ENCODE measurements at regions not wholly inside any gene's neighbourhood (a gene's known extent, or its start where the extent isn't known, plus 50 kb on each side); places are given as distances from the start of the nearest gene placed in this dataset.
A peak's percentile ranks its signal among the peaks of the same experiment; 100 is the strongest.

GRCh38 chr11:131228378-131228777 lies 142.0 kb upstream of the NTM start:
- DNase-seq (ENCODE audit: low spot score) (no peak), ATAC-seq (no peak)

GRCh38 chr11:131229221-131229620 lies 141.2 kb upstream of the NTM start:
- ATAC-seq: no peak

DNA sequence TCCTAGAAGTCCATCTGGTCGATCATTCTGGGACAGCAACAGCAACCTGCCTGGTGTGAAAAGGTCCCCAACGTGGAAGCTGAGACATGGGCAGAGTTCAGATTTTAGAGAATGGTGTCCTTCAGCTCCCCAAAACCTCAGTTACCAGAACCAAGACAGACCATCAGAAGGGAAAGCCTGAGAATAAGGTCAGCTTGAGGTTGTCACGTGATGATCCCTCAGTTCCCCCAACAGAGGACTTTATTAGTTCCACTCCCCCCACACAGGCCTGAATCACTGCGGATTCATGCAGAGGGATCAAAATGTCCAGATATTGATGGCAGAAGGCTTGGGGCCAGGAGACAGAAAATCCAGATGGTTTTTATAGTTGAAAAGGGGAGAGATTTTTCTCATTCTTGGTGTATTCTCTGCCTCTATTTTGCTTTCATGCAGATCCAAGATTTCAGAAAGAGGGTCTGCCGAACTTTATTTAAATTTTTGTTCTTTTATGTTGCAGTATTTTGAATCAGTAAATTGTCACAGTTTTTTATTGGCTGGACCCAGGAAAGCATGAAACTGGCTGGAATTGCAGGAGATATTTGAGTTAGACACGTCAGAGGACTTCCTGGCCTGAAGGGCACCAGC lies 139.0 kb upstream of the NTM start:
- no peak for DNase-seq (ENCODE audit: low spot score)
- ATAC-seq: no peak

More at GRCh38 chr11:131229221-131229620, 141.2 kb upstream of the NTM start:
- DNase-seq (ENCODE audit: low spot score): no peak

DNA sequence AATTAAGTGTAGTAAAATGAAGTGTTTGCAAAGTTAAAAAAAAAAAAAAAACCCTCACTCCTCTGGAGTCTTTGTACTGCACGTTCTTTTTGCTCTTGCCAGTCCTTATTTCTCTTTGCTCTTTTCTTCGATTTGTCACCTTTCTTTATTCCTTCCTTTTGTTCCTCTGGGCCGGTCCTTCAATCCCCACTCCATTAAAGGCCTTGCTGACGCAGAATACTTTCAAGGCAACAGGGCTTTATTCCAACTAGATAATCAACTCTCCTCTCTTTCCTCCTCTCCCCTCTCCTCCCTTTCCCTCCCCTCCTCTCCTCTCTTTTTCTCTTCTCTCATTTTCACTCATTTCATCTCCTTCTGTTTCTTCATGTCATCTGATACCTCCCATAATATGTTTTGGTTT lies 138.2 kb upstream of the NTM start:
- ATAC-seq (no peak), DNase-seq (ENCODE audit: low spot score) (no peak)

DNA sequence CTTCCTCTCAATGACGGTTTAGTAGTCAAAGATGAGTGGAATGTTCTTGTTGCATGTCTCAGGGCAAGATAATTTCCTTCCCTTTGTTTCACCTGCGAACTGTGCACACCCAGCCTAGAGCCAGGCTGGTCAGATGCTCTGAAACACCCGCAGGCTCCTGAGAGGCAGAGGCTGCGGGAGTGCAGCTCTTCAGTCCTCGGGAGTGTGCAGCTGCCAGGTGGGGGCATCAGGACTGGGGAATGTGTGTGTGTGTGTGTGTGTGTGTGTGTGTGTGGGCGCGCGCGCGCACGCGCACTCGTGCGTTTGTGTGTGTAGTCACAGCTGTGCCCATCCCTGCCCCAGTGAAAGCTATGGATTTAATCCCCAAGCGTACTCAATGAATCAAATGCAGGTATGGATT lies 136.2 kb upstream of the NTM start:
- ATAC-seq (no peak), DNase-seq (ENCODE audit: low spot score) (no peak)

DNA sequence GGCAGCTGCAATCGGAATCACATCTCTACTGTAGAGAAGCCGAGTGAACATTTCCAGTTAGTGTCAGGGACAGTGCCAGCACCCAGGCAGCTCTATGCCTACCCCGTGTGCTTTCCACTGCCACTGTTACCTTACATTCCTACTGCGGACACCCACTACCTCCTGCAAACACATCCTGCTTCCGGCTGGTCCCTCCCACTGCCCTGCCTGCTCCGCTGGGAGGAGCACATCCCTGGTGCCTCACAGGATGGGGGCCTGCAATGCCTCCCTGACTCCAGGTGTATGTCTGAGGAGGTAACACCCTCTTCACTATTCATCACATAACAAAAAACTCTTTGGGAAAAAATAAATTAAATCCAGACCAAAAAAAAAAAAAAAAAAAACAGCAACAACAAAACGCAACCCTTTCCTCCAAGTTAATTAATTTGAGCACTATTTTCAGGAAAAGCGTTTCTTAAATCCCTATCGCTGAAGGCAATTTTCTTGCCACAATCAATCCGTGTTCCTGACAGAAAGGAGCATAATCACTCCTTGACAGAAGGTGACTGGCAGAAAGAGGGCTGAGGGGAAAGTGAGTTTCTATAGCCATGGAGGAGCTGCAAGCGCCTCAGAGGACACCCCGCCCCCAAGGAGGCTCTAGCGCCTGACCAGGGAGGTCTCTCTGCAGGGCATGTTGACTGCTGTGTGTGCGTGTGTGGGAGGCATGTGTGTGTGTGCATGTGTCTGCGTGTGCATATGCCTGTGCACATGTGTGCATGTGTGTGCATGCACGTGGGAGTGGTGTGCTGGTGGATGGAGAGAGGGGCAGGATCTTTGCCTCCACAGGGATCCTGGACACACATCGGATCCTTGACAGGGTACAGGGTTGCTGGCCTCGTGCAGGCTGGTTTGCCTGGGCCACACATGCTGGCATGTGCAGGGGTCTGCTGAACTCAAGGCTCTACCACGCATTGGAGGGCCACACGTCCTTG lies 134.8 kb upstream of the NTM start:
- no peak for ATAC-seq
- DNase-seq (ENCODE audit: low spot score): no peak

- ATAC-seq (no peak), DNase-seq (ENCODE audit: low spot score) (no peak)
Observed at GRCh38 chr11:131240421-131240820, 130.0 kb upstream of the NTM start.

GRCh38 chr11:131242476-131243000 lies 127.9 kb upstream of the NTM start:
- DNase-seq (ENCODE audit: low spot score) (no peak), ATAC-seq (no peak)

DNA sequence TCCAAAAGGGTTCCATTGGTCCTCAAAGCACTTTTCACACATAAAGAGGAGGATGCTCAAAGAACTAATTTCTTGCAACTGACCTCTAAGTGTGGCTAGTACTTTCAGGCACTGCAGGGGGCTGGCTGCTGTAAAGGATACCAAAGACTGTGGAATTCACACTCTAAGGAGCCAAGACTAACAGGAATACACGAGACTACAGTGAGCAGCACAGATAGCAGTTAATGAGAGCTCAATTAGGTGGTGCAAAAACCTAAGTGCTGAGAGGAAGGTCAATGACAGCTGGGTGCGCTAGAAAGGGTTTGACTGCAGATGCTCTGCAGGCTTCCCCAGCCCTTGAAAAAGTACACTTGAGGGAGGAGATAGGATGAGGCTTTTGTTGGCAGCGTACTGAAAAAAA lies 124.3 kb upstream of the NTM start:
- ATAC-seq (no peak), DNase-seq (ENCODE audit: low spot score) (no peak)

DNA sequence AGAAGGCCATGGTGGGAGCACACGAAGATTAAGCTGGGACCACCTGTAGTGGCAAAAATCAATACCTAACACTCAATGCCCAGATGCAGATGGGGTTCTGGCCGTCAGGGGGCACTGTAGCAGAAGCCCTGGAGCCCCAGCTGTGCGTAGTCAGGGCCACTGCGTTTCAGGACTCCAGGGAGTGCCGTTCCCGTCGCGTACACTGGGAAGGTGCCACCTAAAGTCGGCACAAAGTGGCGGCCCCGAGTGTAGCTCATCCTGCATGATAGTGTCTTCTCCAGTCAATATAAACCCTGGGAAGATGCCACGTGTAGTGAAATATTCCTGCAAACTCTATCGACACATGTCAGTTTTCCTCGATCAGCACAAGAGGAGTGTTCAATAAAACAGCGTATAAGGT lies 123.8 kb upstream of the NTM start:
- ATAC-seq (peak; percentile 75), DNase-seq (ENCODE audit: low spot score) (no peak)

- no peak for DNase-seq (ENCODE audit: low spot score)
- ATAC-seq: no peak
Observed at GRCh38 chr11:131248588-131248987, 121.8 kb upstream of the NTM start.

DNA sequence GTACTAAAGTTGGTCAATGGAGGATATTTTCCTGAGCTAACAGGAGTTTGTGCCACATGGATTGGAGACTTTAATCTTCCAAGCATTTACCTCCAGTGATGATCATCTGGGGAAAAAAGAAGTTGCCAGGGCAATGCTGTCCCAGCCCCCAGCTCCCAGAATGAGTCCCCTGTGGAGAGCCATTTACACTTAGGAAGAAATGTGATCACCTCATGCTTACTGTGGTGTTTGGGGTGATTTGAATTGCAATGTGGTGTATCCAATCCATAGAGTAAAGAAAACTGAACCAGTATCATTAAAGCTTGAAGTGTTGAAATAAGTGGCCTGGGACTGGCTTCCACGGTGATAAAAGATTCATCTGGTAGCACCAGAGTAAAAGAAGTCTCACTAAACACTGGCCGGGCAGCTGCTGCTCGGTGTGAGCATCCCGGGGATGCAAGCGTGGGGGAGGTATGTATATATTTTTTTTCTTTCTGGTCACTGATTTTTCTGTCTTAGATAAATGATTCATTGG lies 117.2 kb upstream of the NTM start:
- DNase-seq (ENCODE audit: low spot score): no peak
- no peak for ATAC-seq

DNA sequence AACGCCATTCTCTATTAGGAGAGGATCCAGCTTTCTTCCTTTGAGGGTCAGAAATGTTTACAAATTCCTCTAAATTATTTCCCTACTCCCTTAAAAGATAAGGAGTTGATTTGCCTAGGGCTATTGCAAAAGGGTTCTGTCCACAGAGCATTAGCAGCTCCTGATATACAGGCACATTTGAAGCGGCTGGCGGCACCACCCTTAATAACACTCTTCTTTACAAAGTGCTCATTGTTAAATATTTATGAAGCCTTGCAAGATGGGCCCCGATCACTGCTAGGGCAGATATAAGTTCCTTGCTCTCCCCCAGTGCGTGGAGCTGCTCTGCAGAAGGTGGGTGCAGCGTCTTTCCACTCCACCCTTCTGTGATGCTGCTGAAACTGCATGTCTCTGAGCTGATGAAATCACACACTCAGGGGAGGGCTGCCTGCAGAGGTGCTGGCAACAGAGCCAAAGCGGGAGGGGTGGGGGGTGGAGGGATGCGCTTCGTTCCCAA lies 116.7 kb upstream of the NTM start:
- ATAC-seq (no peak), DNase-seq (ENCODE audit: low spot score) (no peak)

GRCh38 chr11:131254254-131254653 lies 116.2 kb upstream of the NTM start:
- DNase-seq (ENCODE audit: low spot score) (no peak), ATAC-seq (no peak)

- no peak for DNase-seq (ENCODE audit: low spot score)
- no peak for ATAC-seq
Observed at GRCh38 chr11:131274233-131274632, 96.2 kb upstream of the NTM start.

DNA sequence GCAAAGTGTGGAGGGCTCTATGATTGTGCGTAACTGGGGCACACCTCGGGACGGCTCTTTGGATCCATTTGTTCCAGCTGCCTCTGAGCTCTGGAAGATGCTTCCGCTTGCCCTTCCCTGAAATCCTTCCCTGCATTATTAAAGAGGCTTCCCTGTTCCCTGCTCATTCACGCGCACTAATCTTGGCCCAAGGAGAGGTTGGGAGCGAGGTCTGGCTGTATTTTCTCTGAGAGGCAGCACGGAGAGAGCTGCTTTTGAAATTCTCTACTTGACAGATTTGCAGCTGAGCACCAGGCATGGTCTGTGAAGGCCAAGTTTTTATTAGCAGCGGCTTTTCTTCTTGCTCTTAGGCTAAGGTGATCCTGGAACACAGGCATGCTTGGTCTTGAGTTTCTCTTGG lies 94.8 kb upstream of the NTM start:
- no peak for ATAC-seq
- DNase-seq (ENCODE audit: low spot score): no peak

GRCh38 chr11:131278472-131278871 lies 91.9 kb upstream of the NTM start:
- ATAC-seq (no peak), DNase-seq (ENCODE audit: low spot score) (no peak)

GRCh38 chr11:131279654-131280384 lies 90.6 kb upstream of the NTM start:
- DNase-seq (ENCODE audit: low spot score): no peak
- ATAC-seq: no peak

DNA sequence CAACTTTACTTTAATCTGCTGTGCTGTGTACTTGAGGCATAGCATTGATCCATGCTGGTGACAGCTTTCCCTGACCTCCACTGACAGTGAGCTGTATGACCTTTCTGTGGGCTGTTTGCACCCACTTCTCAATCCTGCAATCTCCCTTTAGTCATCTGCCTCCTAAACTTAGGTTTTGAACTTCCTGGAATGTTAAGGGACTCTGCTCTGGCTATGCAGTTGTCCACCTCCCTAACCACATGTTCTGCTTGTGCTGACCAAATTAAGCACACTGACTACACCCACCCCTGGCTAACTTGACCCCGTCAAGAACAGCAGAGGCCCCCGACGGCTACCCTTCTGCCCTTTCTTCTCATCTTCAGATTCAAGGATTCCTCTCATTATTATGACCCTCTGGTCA lies 89.1 kb upstream of the NTM start:
- no peak for DNase-seq (ENCODE audit: low spot score)
- no peak for ATAC-seq

DNA sequence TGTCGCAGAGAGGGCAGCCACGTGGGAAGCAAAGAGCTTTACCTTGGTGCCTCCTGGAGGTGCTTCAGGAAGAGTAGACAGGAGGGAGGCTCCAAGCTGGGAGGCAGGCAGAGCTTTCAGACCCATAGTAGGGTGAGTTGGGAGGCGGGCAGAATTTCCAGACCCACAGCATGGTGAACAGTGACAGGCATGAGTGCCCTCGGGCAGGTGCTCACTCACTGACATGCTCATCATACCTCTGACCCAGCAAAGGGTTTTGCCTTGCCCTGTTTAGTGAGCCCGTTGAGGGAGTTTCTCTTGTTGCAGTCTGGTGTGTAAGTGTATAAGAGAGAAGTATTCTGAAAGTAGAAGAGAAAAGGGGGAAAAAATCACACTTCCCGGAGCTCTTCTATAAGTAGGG lies 86.4 kb upstream of the NTM start:
- ATAC-seq: no peak
- DNase-seq (ENCODE audit: low spot score): no peak

DNA sequence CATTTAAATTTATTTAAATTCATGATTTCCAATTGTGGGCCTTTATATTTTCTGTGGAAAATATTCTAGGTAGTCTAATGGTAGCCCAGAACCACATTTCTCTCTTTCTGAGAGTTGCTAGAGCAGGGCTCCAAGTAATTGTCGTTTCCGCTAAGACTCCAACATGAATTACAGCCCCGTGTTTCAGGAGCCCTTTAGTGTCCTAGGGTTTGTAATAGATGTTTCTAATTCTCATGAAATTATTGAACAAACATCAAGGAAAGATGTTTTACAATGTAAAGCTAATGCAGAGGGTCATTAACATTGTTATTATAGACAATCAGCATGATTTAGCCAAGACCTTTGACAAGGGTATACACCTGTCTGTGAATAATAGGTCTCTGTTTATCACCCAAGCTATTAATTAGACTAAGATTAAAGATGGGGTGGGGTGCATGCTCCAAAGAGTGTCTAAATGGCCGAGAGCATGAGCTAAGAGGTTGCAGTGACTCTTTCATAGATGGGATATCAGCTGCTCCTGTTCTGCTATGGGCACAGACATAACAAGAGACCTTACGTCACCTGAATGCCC lies 81.8 kb upstream of the NTM start:
- no peak for DNase-seq (ENCODE audit: low spot score)
- ATAC-seq: no peak
